Ascending aorta (tissue), 2 donors: ENCODE measurements at regions not wholly inside any gene's neighbourhood (a gene's known extent, or its start where the extent isn't known, plus 50 kb on each side); places are given as distances from the start of the nearest gene placed in this dataset.
"Not testable (repeated sequence)": the region's sequence is repeated elsewhere in the genome, so short reads cannot be mapped to it uniquely, and the experiment has no call there.

ENCODE experiments used
- DNase-seq, 2 donors: peaks; one replicate each; pipeline ENCODE4 v3.0.0-alpha.2; 2019; ENCODE audit warnings: low spot score in 2 of 2
- H3K27ac ChIP-seq, 2 donors: fragments of 200-600 bp; sonication (generic); one replicate each; pipeline ENCODE4 v1.5.1; 2016 to 2017; ENCODE audit warnings: mild to moderate bottlenecking in 1 of 2
- H3K27me3 ChIP-seq: fragments of 200-600 bp; sonication (generic); one replicate; pipeline ENCODE4 v1.5.1; 2017
- H3K36me3 ChIP-seq, 2 donors: fragments of 200-600 bp; sonication (generic); one replicate each; pipeline ENCODE4 v1.5.1; 2016
- H3K4me1 ChIP-seq, 2 donors: fragments of 200-600 bp; sonication (generic); one replicate each; pipeline ENCODE4 v1.5.1; 2016 to 2017; ENCODE audit warnings: mild to moderate bottlenecking in 1 of 2
- H3K4me3 ChIP-seq, 2 donors: fragments of 200-600 bp; sonication (generic); one replicate each; pipeline ENCODE4 v1.5.1; 2016 to 2017; ENCODE audit warnings: mild to moderate bottlenecking in 1 of 2
- H3K9me3 ChIP-seq, 2 donors: fragments of 200-600 bp; sonication (generic); one replicate each; pipeline ENCODE4 v1.5.1; 2016
- intact Hi-C: fragments of 100-400 bp; cut with DNase I; formaldehyde crosslinking; loops from one replicate; pipeline ENCODE4 v1.15.1; 2023
- TF ChIP-seq, protein P1 (sequence below), 3 experiments: fragments of 200-600 bp in 2 of 3; fragments of 450-650 bp in 1 of 3; sonication (generic) in 2 of 3; IDR thresholded peaks; one replicate each; pipeline ENCODE4 v1.5.1; 2016 to 2019; ENCODE audit warnings: antibody characterized with exemption in 3 of 3, mild to moderate bottlenecking in 1 of 3, moderate library complexity in 1 of 3

DNA sequence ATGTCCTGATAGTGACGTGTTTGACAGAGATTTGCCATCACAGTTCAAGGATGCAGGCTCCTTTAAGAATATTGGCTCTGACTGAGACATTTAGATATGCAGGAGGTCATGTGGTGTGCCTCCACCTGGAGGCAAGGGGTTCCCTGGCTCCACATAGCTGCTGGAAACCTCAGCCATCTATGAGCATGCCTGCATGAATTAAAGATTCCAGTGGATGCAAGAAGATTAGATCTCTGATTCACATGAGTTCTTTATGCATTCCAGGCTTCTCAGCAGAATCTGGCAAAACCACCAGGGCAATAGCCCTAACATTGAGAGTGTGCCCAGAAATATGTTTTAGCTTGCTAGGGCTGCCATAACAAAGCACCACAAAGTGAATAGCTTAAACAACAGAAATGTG is 298.5 kb upstream of the AADAT start:
- Histone ChIP-seq H3K36me3 (no peaks in the 10 kb centered on the region), H3K27ac (no peak overlapping the region), H3K9me3 (no peaks in the 10 kb centered on the region), H3K4me3 (no peak overlapping the region), H3K4me1 (no peaks in the 10 kb centered on the region), H3K27me3 (no peaks in the 10 kb centered on the region)
- intact Hi-C loops: no loop called here
- TF ChIP-seq, protein P1, sequence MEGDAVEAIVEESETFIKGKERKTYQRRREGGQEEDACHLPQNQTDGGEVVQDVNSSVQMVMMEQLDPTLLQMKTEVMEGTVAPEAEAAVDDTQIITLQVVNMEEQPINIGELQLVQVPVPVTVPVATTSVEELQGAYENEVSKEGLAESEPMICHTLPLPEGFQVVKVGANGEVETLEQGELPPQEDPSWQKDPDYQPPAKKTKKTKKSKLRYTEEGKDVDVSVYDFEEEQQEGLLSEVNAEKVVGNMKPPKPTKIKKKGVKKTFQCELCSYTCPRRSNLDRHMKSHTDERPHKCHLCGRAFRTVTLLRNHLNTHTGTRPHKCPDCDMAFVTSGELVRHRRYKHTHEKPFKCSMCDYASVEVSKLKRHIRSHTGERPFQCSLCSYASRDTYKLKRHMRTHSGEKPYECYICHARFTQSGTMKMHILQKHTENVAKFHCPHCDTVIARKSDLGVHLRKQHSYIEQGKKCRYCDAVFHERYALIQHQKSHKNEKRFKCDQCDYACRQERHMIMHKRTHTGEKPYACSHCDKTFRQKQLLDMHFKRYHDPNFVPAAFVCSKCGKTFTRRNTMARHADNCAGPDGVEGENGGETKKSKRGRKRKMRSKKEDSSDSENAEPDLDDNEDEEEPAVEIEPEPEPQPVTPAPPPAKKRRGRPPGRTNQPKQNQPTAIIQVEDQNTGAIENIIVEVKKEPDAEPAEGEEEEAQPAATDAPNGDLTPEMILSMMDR (IDR thresholded peaks at IDR 0.05): no peak
- DNase-seq: no peak

DNA sequence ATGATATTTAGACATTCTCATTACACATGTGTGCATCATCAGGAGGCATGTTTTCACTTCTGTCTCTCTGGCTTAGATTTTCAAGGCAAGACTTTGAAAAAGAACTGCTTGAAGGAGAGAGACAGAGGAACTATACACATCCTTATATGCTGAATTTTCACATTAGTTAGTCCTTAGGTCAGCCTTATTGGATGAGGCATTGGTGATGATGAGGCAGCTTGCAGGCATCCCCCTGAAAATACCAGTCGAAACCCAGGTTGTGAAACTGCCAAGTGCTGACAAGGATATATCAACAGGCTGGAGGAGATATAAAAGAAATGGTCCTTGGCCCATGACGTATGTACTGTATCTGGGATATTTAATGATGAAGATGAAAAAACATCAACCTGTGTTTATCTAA is 297.2 kb upstream of the AADAT start:
- Histone ChIP-seq H3K27me3 (no peaks in the 10 kb centered on the region), H3K27ac (no peak overlapping the region), H3K9me3 (no peaks in the 10 kb centered on the region), H3K4me3 (no peak overlapping the region), H3K4me1 (no peaks in the 10 kb centered on the region), H3K36me3 (no peaks in the 10 kb centered on the region)
- TF ChIP-seq, protein P1 (IDR thresholded peaks at IDR 0.05): no peak
- no peak for DNase-seq
- intact Hi-C loops: no loop called here

DNA sequence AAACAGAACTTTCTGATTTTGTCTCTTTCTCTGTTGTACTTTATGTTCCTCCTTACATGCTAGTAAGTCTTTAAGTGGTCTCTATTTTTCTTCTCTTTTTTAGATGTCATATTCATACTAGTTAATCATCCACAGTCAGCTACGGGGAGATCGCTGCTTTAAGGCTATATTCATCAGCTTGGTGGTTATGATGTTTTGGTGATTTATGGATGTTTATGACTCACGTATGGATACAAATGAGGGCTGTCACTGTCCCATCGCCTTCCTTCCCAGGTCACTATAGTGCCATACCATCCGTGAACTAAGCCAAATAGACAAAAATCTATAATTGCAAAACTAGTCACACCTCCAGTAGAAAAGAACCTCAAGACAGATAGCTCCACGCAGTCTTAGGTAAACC is 296.8 kb upstream of the AADAT start:
- Histone ChIP-seq H3K27ac (no peak overlapping the region), H3K27me3 (no peaks in the 10 kb centered on the region), H3K9me3 (no peaks in the 10 kb centered on the region), H3K4me1 (no peaks in the 10 kb centered on the region), H3K4me3 (no peak overlapping the region), H3K36me3 (no peaks in the 10 kb centered on the region)
- intact Hi-C loops: no loop called here
- no peak for DNase-seq
- TF ChIP-seq, protein P1 (IDR thresholded peaks at IDR 0.05): no peak

DNA sequence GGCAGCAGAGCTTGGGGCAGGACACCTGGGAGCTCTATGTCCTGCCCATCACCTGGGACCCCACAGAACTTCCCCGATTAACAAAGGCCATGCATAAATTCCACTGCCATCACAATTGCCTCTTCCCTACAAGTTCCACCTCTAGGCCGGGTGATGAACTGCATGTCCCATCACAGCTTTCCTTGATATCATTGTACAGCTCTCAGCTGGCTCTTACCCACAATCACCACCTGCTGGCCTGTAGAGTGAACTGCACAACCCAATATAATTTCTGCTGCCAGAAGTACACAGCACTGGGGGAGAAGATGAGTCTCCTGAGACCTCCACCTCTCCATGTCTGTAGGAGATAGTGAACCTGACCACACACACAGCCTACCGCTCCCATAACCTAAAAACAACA is 285.0 kb upstream of the AADAT start:
- Histone ChIP-seq H3K9me3 (peaks cover 0 to 27% of the 10 kb centered on the region in 2 donors), H3K27ac (no peak overlapping the region), H3K36me3 (no peaks in the 10 kb centered on the region), H3K4me3 (no peak overlapping the region), H3K27me3 (no peaks in the 10 kb centered on the region), H3K4me1 (no peaks in the 10 kb centered on the region)
- TF ChIP-seq, protein P1 (IDR thresholded peaks at IDR 0.05): no peak
- intact Hi-C loops: no loop called here
- no peak for DNase-seq

DNA sequence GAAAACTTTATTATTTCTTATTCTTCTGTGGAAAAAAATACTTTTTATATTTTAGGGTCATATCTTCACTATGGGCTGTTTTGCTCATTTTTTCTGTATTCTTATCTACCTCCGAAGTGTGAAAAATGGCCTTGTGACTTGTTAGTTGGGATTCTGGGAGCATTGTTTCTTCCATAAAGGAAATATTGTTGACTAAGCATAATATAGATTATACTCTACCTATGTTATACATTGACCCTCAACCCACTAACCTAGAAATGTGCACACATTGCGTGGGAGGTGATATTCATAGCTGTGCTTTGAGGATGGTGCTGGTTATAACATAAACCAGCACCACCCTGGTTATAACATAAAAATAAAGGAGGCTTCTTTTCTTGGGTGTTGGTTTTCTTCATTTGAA is 259.2 kb upstream of the AADAT start:
- no peak for DNase-seq
- no peaks in the 10 kb centered on the region for H3K36me3 ChIP-seq
- H3K9me3 ChIP-seq: no peaks in the 10 kb centered on the region
- no peaks in the 10 kb centered on the region for H3K4me1 ChIP-seq
- TF ChIP-seq, protein P1 (IDR thresholded peaks at IDR 0.05): no peak
- no peak overlapping the region for H3K4me3 ChIP-seq
- intact Hi-C loops: no loop called here
- H3K27me3 ChIP-seq: no peaks in the 10 kb centered on the region
- no peak overlapping the region for H3K27ac ChIP-seq

DNA sequence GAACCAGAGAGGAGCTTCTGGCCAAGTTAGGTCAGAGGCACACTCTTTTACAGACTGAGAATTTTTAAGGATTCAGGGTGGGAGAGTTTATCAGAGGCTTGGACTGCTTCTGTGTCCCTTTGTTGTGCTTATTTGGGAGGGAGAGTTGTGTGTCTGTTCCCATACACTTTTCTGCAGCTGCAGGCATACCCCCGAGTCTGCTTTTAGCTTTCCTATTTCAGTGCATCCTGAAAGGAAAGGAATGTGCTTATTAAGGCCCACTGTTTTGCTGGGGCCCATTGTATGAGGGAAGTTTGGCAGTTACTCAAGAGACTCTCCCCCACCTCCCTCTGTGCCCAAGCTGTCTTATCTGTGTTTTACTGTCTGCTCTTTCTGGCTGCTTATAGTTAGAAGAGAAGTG is 257.4 kb upstream of the AADAT start:
- H3K4me1 ChIP-seq, intact Hi-C loops, H3K27me3 ChIP-seq, H3K4me3 ChIP-seq, H3K9me3 ChIP-seq, H3K36me3 ChIP-seq, DNase-seq, H3K27ac ChIP-seq: not testable (repeated sequence)
